Spleen (tissue), 7 donors: ENCODE measurements at regions not wholly inside any gene's neighbourhood (a gene's known extent, or its start where the extent isn't known, plus 50 kb on each side); places are given as distances from the start of the nearest gene placed in this dataset.

Experiments
- POLR2AphosphoS5 ChIP-seq, 3 donors: sonication (generic); formaldehyde crosslinking; IDR thresholded peaks; one replicate each; pipeline ENCODE4 v1.5.1; 2017; ENCODE audit warnings: antibody characterized with exemption in 3 of 3
- TF ChIP-seq, protein P1 (sequence below), 11 experiments: fragments of 200-600 bp in 7 of 11; fragments of 450-650 bp in 4 of 11; sonication (generic) in 4 of 11; IDR thresholded peaks in 8 of 11; conservative IDR thresholded peaks in 3 of 11; 1 replicate in 7 of 11; 2 replicates in 4 of 11; pipeline versions ENCODE4 v1.4.0 to v1.8.0; 2016 to 2021; ENCODE audit warnings: antibody characterized with exemption in 11 of 11, inconsistent platforms in 4 of 11, mild to moderate bottlenecking in 1 of 11
- donor health status: DM: no; HTN: no; CAD: no; lungs with moderate emphysema.
- donor health status: DM: no; HTN: no; CAD: no.
- donor health status: DM: no; HTN: no; CAD: no.

DNA sequence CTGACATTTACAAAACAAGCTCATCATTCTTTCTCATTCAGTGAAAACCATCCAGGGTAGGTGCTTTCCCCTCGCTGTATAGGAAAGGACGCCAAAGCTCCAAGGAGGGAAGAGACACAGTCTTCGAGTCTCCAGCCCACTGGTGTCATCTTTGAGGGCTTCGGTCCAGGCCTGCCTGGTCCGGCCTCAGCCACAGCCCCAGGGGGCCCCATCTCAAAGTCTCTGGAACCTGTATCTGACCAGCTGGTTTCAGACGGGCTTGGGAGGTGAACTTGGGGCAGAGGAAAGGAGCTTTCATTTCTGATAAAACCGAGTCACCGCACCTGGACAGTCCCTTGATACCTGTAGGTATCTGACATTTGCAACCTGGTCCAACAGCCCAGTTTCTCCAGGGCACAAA, 229.5 kb upstream of the RTL1 start:
- TF ChIP-seq POLR2AphosphoS5 (IDR thresholded peaks at IDR 0.05): no peak
- TF ChIP-seq, protein P1, sequence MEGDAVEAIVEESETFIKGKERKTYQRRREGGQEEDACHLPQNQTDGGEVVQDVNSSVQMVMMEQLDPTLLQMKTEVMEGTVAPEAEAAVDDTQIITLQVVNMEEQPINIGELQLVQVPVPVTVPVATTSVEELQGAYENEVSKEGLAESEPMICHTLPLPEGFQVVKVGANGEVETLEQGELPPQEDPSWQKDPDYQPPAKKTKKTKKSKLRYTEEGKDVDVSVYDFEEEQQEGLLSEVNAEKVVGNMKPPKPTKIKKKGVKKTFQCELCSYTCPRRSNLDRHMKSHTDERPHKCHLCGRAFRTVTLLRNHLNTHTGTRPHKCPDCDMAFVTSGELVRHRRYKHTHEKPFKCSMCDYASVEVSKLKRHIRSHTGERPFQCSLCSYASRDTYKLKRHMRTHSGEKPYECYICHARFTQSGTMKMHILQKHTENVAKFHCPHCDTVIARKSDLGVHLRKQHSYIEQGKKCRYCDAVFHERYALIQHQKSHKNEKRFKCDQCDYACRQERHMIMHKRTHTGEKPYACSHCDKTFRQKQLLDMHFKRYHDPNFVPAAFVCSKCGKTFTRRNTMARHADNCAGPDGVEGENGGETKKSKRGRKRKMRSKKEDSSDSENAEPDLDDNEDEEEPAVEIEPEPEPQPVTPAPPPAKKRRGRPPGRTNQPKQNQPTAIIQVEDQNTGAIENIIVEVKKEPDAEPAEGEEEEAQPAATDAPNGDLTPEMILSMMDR (IDR thresholded peaks at IDR 0.05 in 8 of 11, conservative IDR thresholded peaks at IDR 0.05 in 3 of 11): no peak
